ENCODE measurements at regions not wholly inside any gene's neighbourhood (a gene's known extent, or its start where the extent isn't known, plus 50 kb on each side); places are given as distances from the start of the nearest gene placed in this dataset.

DNA sequence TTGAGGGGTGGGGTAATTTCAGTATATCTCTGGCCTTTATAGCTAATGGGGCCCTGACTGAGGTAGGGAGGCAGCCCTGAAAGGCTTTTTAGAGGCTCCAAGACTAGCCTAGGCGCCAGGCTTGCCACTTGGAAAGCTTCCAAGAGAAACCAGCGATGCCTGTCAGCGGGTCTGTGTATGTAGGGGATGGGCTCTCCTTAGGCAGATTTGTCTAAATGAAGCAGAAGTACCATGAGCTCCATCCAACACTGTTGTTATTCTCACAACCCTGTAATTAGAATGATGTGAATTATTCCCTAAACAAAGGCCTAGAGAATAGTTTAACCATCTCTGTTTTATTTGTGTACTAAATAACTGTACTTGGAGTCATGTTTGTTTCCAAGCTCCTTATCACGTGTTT is 138.1 kb downstream of the B3GNT2 start:
- Mint-ChIP-seq H3K4me3 (ENCODE audit: unreplicated experiment) (no peak overlapping the region), H3K36me3 (ENCODE audit: unreplicated experiment) (no peaks in the 10 kb centered on the region), H3K4me1 (ENCODE audit: unreplicated experiment) (no peaks in the 10 kb centered on the region), H3K27me3 (ENCODE audit: unreplicated experiment) (peaks cover 16% of the 10 kb centered on the region), H3K27ac (ENCODE audit: unreplicated experiment) (no peak overlapping the region), H3K9me3 (ENCODE audit: unreplicated experiment) (no peaks in the 10 kb centered on the region)
- no peak for DNase-seq (ENCODE audit: extremely low spot score, unreplicated experiment)
- TF ChIP-seq, protein P1, sequence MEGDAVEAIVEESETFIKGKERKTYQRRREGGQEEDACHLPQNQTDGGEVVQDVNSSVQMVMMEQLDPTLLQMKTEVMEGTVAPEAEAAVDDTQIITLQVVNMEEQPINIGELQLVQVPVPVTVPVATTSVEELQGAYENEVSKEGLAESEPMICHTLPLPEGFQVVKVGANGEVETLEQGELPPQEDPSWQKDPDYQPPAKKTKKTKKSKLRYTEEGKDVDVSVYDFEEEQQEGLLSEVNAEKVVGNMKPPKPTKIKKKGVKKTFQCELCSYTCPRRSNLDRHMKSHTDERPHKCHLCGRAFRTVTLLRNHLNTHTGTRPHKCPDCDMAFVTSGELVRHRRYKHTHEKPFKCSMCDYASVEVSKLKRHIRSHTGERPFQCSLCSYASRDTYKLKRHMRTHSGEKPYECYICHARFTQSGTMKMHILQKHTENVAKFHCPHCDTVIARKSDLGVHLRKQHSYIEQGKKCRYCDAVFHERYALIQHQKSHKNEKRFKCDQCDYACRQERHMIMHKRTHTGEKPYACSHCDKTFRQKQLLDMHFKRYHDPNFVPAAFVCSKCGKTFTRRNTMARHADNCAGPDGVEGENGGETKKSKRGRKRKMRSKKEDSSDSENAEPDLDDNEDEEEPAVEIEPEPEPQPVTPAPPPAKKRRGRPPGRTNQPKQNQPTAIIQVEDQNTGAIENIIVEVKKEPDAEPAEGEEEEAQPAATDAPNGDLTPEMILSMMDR (IDR thresholded peaks at IDR 0.05) = no peak

DNA sequence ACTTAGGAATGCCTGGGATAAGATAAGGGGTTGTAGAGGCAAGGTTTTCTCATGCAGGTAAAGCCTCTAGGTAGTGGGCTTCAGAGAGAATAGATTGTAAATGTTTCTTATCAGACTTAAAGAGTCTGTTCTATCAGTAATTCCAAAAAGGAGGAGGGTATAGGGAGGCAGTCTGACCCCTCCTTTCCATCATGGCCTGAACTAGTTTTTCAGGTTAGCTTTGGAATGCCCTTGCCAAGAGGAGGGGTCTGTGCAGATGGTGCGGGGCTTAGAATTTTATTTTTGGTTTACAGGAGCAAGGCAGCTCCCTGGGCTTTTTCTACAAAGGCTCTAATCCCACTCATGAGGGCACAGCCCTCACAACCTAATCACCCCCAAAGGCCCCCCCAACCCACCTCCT is 135.0 kb downstream of the B3GNT2 start:
- H3K27me3 Mint-ChIP-seq (ENCODE audit: unreplicated experiment) = peaks cover 28% of the 10 kb centered on the region
- no peaks in the 10 kb centered on the region for H3K9me3 Mint-ChIP-seq (ENCODE audit: unreplicated experiment)
- no peak for DNase-seq (ENCODE audit: extremely low spot score, unreplicated experiment)
- TF ChIP-seq, protein P1 (IDR thresholded peaks at IDR 0.05) = no peak
- no peak overlapping the region for H3K27ac Mint-ChIP-seq (ENCODE audit: unreplicated experiment)
- H3K4me3 Mint-ChIP-seq (ENCODE audit: unreplicated experiment) = no peak overlapping the region
- H3K4me1 Mint-ChIP-seq (ENCODE audit: unreplicated experiment) = no peaks in the 10 kb centered on the region
- H3K36me3 Mint-ChIP-seq (ENCODE audit: unreplicated experiment) = no peaks in the 10 kb centered on the region

DNA sequence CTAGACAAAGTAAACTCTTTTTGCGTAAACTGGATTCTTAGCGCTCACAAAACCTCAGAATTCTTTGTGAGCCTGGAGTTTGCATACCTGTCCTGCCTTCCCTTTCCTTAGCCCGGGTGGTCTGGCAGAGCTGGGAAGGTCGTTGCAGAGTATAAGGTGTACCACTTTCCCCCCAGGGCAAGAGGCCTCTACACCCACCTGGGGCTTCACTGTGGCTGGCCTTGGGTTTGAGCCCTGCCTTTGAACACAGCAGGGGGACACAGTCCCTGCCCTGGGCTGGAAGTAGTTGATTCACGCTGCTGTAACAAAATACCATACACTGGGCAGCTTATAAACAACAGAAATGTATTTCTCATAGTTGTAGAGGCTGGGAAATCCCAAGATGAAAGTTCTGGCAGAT is 133.9 kb downstream of the B3GNT2 start:
- DNase-seq (ENCODE audit: extremely low spot score, unreplicated experiment) = no peak
- Mint-ChIP-seq H3K27me3 (ENCODE audit: unreplicated experiment) (peaks cover 28% of the 10 kb centered on the region), H3K4me3 (ENCODE audit: unreplicated experiment) (no peak overlapping the region), H3K9me3 (ENCODE audit: unreplicated experiment) (peaks cover 5% of the 10 kb centered on the region), H3K36me3 (ENCODE audit: unreplicated experiment) (no peaks in the 10 kb centered on the region), H3K27ac (ENCODE audit: unreplicated experiment) (no peak overlapping the region), H3K4me1 (ENCODE audit: unreplicated experiment) (no peaks in the 10 kb centered on the region)
- TF ChIP-seq, protein P1 (IDR thresholded peaks at IDR 0.05) = no peak

DNA sequence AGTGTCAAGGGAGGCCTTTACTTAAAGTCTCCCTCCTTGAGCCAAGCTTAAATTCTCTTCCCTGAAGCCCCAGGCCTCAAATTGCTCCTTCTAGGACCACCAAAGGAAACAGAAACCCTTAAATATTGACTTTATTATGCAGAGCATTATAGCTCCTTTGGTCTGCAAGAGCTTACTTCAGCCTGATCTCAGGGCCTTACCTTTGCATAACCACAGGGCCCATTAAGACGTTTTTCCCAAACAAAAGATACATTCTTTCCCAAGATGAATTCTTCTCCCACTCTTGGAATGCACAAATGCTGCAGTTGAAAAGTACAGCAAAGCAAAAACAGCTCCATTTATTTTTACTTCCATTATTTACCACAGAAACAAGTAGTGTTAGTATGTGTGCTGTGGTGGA is 130.8 kb downstream of the B3GNT2 start:
- Mint-ChIP-seq H3K4me1 (ENCODE audit: unreplicated experiment) (no peaks in the 10 kb centered on the region), H3K9me3 (ENCODE audit: unreplicated experiment) (peaks cover 5% of the 10 kb centered on the region), H3K27me3 (ENCODE audit: unreplicated experiment) (peaks cover 32% of the 10 kb centered on the region), H3K4me3 (ENCODE audit: unreplicated experiment) (no peak overlapping the region), H3K27ac (ENCODE audit: unreplicated experiment) (no peak overlapping the region), H3K36me3 (ENCODE audit: unreplicated experiment) (no peaks in the 10 kb centered on the region)
- TF ChIP-seq, protein P1 (IDR thresholded peaks at IDR 0.05) = no peak
- DNase-seq (ENCODE audit: extremely low spot score, unreplicated experiment) = no peak

DNA sequence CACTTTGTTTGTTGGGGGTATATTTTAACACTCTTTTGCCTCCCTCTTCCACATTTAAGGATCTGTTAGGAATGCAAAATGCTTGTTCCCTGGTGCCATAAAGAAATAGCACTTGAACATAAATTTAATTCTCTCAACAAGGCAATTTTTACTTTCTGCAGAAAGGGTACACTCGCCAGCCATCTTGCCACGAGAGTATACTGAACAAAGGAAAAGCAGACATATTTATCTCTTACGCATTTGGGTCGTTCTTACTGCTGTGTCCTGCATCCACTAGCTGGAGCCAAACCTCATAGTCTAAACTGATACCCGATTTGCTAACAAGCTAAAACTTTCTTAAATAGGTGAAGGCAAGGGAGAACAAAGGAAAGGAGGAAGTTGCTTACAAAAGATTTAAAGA is 129.5 kb downstream of the B3GNT2 start:
- H3K4me1 Mint-ChIP-seq (ENCODE audit: unreplicated experiment) = no peaks in the 10 kb centered on the region
- H3K36me3 Mint-ChIP-seq (ENCODE audit: unreplicated experiment) = no peaks in the 10 kb centered on the region
- peaks cover 34% of the 10 kb centered on the region for H3K27me3 Mint-ChIP-seq (ENCODE audit: unreplicated experiment)
- TF ChIP-seq, protein P1 (IDR thresholded peaks at IDR 0.05) = no peak
- DNase-seq (ENCODE audit: extremely low spot score, unreplicated experiment) = no peak
- no peak overlapping the region for H3K4me3 Mint-ChIP-seq (ENCODE audit: unreplicated experiment)
- peaks cover 5% of the 10 kb centered on the region for H3K9me3 Mint-ChIP-seq (ENCODE audit: unreplicated experiment)
- no peak overlapping the region for H3K27ac Mint-ChIP-seq (ENCODE audit: unreplicated experiment)
